GM19099 (cell line): ENCODE measurements at regions not wholly inside any gene's neighbourhood (a gene's known extent, or its start where the extent isn't known, plus 50 kb on each side); places are given as distances from the start of the nearest gene placed in this dataset.

ENCODE experiments used
- POLR2A ChIP-seq: IDR thresholded peaks from 3 replicates; pipeline ENCODE4 v1.6.1; 2011; ENCODE audit warnings: low read depth; ENCODE audit not compliant: insufficient read length; ENCODE audit errors: extremely low read depth

- TF ChIP-seq POLR2A: no peak
Observed at GRCh38 chr14:85248881-85249635, 280.9 kb upstream of the FLRT2 start.

- no peak for TF ChIP-seq POLR2A
Observed at GRCh38 chr14:85250414-85251189, 279.3 kb upstream of the FLRT2 start.

GRCh38 chr14:85252011-85252410 lies 277.9 kb upstream of the FLRT2 start:
- no peak for TF ChIP-seq POLR2A

GRCh38 chr14:85254711-85255110 lies 275.2 kb upstream of the FLRT2 start:
- no peak for TF ChIP-seq POLR2A

- TF ChIP-seq POLR2A: no peak
Observed at GRCh38 chr14:85257287-85257686, 272.7 kb upstream of the FLRT2 start.

- no peak for TF ChIP-seq POLR2A
Observed at GRCh38 chr14:85263916-85264675, 265.8 kb upstream of the FLRT2 start.

- no peak for TF ChIP-seq POLR2A
Observed at GRCh38 chr14:85273099-85273677, 256.8 kb upstream of the FLRT2 start.

GRCh38 chr14:85273952-85274351 lies 256.0 kb upstream of the FLRT2 start:
- TF ChIP-seq POLR2A: no peak

- no peak for TF ChIP-seq POLR2A
Observed at GRCh38 chr14:85276161-85276978, 253.6 kb upstream of the FLRT2 start.

- TF ChIP-seq POLR2A: no peak
Observed at GRCh38 chr14:85276979-85277228, 253.0 kb upstream of the FLRT2 start.

GRCh38 chr14:85279407-85279806 lies 250.5 kb upstream of the FLRT2 start:
- TF ChIP-seq POLR2A: no peak

- TF ChIP-seq POLR2A: no peak
Observed at GRCh38 chr14:85280074-85280473, 249.9 kb upstream of the FLRT2 start.

- TF ChIP-seq POLR2A: no peak
Observed at GRCh38 chr14:85281921-85282320, 248.0 kb upstream of the FLRT2 start.

GRCh38 chr14:85288041-85288440 lies 241.9 kb upstream of the FLRT2 start:
- no peak for TF ChIP-seq POLR2A

GRCh38 chr14:85291731-85292130 lies 238.2 kb upstream of the FLRT2 start:
- TF ChIP-seq POLR2A: no peak
